Stomach (tissue), 8 donors: ENCODE measurements at regions not wholly inside any gene's neighbourhood (a gene's known extent, or its start where the extent isn't known, plus 50 kb on each side); places are given as distances from the start of the nearest gene placed in this dataset.

Experiments
- DNase-seq, 2 donors: peaks; one replicate each; pipeline versions ENCODE4 v3.0.0 to v3.0.0-alpha.2; 2013 to 2019
- H3K27ac ChIP-seq, 5 donors: fragments of 200-600 bp in 4 of 5; sonication (generic) in 4 of 5; one replicate each; pipeline ENCODE4 v1.5.1; 2013 to 2019; ENCODE audit warnings: mild to moderate bottlenecking in 1 of 5, moderate library complexity in 1 of 5
- H3K27me3 ChIP-seq, 3 donors: fragments of 200-600 bp; sonication (generic); one replicate each; pipeline ENCODE4 v1.5.1; 2017 to 2019; ENCODE audit warnings: mixed run types in 1 of 3
- H3K36me3 ChIP-seq, 4 donors: fragments of 200-600 bp; sonication (generic); 1 replicate in 3 of 4; 2 replicates in 1 of 4; pipeline ENCODE4 v1.5.1; 2016 to 2019
- H3K4me1 ChIP-seq, 4 donors: fragments of 200-600 bp; sonication (generic); one replicate each; pipeline ENCODE4 v1.5.1; 2016 to 2019
- H3K4me3 ChIP-seq, 4 donors: fragments of 200-600 bp; sonication (generic) in 3 of 4; one replicate each; pipeline ENCODE4 v1.5.1; 2016 to 2019; ENCODE audit warnings: mild to moderate bottlenecking in 1 of 4
- H3K9me3 ChIP-seq, 4 donors: fragments of 200-600 bp; sonication (generic); one replicate each; pipeline ENCODE4 v1.5.1; 2016 to 2019
- CTCF ChIP-seq, 7 experiments: fragments of 450-650 bp in 4 of 7; fragments of 200-600 bp in 3 of 7; sonication (generic) in 3 of 7; IDR thresholded peaks; one replicate each; pipeline ENCODE4 v1.5.1; 2016 to 2019; ENCODE audit warnings: antibody characterized with exemption in 7 of 7, control low read depth in 2 of 7, mild to moderate bottlenecking in 1 of 7
- EP300 ChIP-seq: sonication (generic); formaldehyde crosslinking; IDR thresholded peaks from one replicate; pipeline ENCODE4 v1.6.1; 2017; ENCODE audit warnings: antibody characterized with exemption
- POLR2A ChIP-seq, 4 donors: fragments of 450-650 bp; IDR thresholded peaks; one replicate each; pipeline ENCODE4 v1.6.1; 2016; ENCODE audit warnings: antibody characterized with exemption in 4 of 4, control low read depth in 2 of 4, mild to moderate bottlenecking in 1 of 4, moderate library complexity in 1 of 4
- POLR2AphosphoS5 ChIP-seq, 3 donors: sonication (generic); formaldehyde crosslinking; IDR thresholded peaks; one replicate each; pipeline ENCODE4 v1.6.1; 2016; ENCODE audit warnings: antibody characterized with exemption in 3 of 3
- WGBS, 5 donors: extraction: QIAGEN DNeasy Blood & Tissue Kit in 3 of 5; methylation state at CpG; one replicate each; pipeline versions ENCODE4 v1.1.5 to v1.1.7; 2013 to 2018; 5-methylcytosine and 5-hydroxymethylcytosine counted together
- intact Hi-C: fragments of 100-400 bp; cut with DNase I; formaldehyde crosslinking; loops from one replicate; pipeline ENCODE4 v1.15.1; 2023; ENCODE audit warnings: low total_unique reads
- donor health status: healthy with polysubstance abuse.
- donor health status: Bipolar disorder and iron deficiency.
- donor health status: healthy.

- Histone ChIP-seq H3K4me1 (no peaks in the 10 kb centered on the region), H3K27me3 (no peaks in the 10 kb centered on the region), H3K27ac (no peak overlapping the region), H3K4me3 (no peak overlapping the region), H3K36me3 (no peaks in the 10 kb centered on the region), H3K9me3 (no peaks in the 10 kb centered on the region)
- intact Hi-C loops, result no loop called here
- TF ChIP-seq POLR2AphosphoS5 (IDR thresholded peaks at IDR 0.05) (no peak), CTCF (IDR thresholded peaks at IDR 0.05) (no peak), POLR2A (IDR thresholded peaks at IDR 0.05) (no peak)
- WGBS, 5 donors, result 67 to 85% (median 75%) methylated on average over 2 of the region's 2 CpGs
- no peak for DNase-seq
These were observed 269.2 kb upstream of the LRTM1 start for GRCh38 chr3:55197021-55197420.

- Histone ChIP-seq H3K9me3 (no peaks in the 10 kb centered on the region), H3K27ac (no peak overlapping the region), H3K4me1 (no peaks in the 10 kb centered on the region), H3K4me3 (no peak overlapping the region), H3K36me3 (no peaks in the 10 kb centered on the region), H3K27me3 (no peaks in the 10 kb centered on the region)
- no peak for TF ChIP-seq POLR2AphosphoS5 (IDR thresholded peaks at IDR 0.05)
- no peak for TF ChIP-seq CTCF (IDR thresholded peaks at IDR 0.05)
- no peak for TF ChIP-seq POLR2A (IDR thresholded peaks at IDR 0.05)
- no peak for TF ChIP-seq EP300
- DNase-seq, result no peak
- WGBS, 5 donors, result 30 to 67% (median 54%) methylated on average over 1 of the region's 1 CpG
- intact Hi-C loops, result no loop called here
These were observed 268.6 kb upstream of the LRTM1 start for GRCh38 chr3:55196495-55196894.

GRCh38 chr3:55194376-55194775, 266.5 kb upstream of the LRTM1 start:
- no peaks in the 10 kb centered on the region for H3K36me3 ChIP-seq
- 83 to 91% (median 88%) methylated on average over 3 of the region's 3 CpGs for WGBS, 5 donors
- no peaks in the 10 kb centered on the region for H3K9me3 ChIP-seq
- no peaks in the 10 kb centered on the region for H3K27me3 ChIP-seq
- H3K4me3 ChIP-seq, result no peak overlapping the region
- intact Hi-C loops, result no loop called here
- no peaks in the 10 kb centered on the region for H3K4me1 ChIP-seq
- DNase-seq, result no peak
- H3K27ac ChIP-seq, result no peak overlapping the region
- TF ChIP-seq POLR2AphosphoS5 (IDR thresholded peaks at IDR 0.05), result no peak
- no peak for TF ChIP-seq POLR2A (IDR thresholded peaks at IDR 0.05)
- no peak for TF ChIP-seq CTCF (IDR thresholded peaks at IDR 0.05)
- no peak for TF ChIP-seq EP300

- 63 to 79% (median 79%) methylated on average over 4 of the region's 4 CpGs for WGBS, 5 donors
- H3K9me3 ChIP-seq, result peaks cover 0 to 4% (median 0%) of the 10 kb centered on the region in 4 donors
These were observed 264.3 kb upstream of the LRTM1 start for GRCh38 chr3:55191911-55192775.

GRCh38 chr3:55190331-55190730, 262.5 kb upstream of the LRTM1 start:
- H3K27ac ChIP-seq, result no peak overlapping the region
- no peaks in the 10 kb centered on the region for H3K4me1 ChIP-seq
- no peaks in the 10 kb centered on the region for H3K36me3 ChIP-seq
- H3K27me3 ChIP-seq, result no peaks in the 10 kb centered on the region
- 65 to 73% (median 66%) methylated on average over 6 of the region's 6 CpGs for WGBS, 5 donors
- no peak for DNase-seq
- H3K9me3 ChIP-seq, result peaks cover 0 to 4% (median 0%) of the 10 kb centered on the region in 4 donors
- intact Hi-C loops, result no loop called here
- TF ChIP-seq EP300 (no peak), CTCF (IDR thresholded peaks at IDR 0.05) (no peak), POLR2AphosphoS5 (IDR thresholded peaks at IDR 0.05) (no peak), POLR2A (IDR thresholded peaks at IDR 0.05) (no peak)
- no peak overlapping the region for H3K4me3 ChIP-seq

More at GRCh38 chr3:55191911-55192775, 264.3 kb upstream of the LRTM1 start:
- Histone ChIP-seq H3K36me3 (no peaks in the 10 kb centered on the region), H3K27ac (no peak overlapping the region), H3K27me3 (no peaks in the 10 kb centered on the region), H3K4me1 (no peaks in the 10 kb centered on the region), H3K4me3 (no peak overlapping the region)
- DNase-seq, result no peak
- TF ChIP-seq POLR2AphosphoS5 (IDR thresholded peaks at IDR 0.05), result no peak
- TF ChIP-seq EP300, result no peak
- no peak for TF ChIP-seq POLR2A (IDR thresholded peaks at IDR 0.05)
- intact Hi-C loops, result no loop called here
